ENCODE measurements at regions not wholly inside any gene's neighbourhood (a gene's known extent, or its start where the extent isn't known, plus 50 kb on each side); places are given as distances from the start of the nearest gene placed in this dataset.

- TF ChIP-seq CTCF (IDR thresholded peaks at IDR 0.05; ENCODE audit: insufficient read depth, low read length, poor library complexity, severe bottlenecking) (no peak), EZH2phosphoT487 (conservative IDR thresholded peaks at IDR 0.05; ENCODE audit: low read length) (no peak)
Observed at GRCh38 chr2:116687371-116687770, 1127.1 kb upstream of the DDX18 start.
